IPS DF 6.9 (cell line): ENCODE measurements at regions not wholly inside any gene's neighbourhood (a gene's known extent, or its start where the extent isn't known, plus 50 kb on each side); places are given as distances from the start of the nearest gene placed in this dataset.

Experiments
- DNase-seq: peaks from one replicate; pipeline ENCODE4 v3.0.0-alpha.2; 2013; ENCODE audit warnings: low read depth, low spot score
- H3K27ac ChIP-seq: one replicate; pipeline ENCODE4 v1.5.1; 2013; ENCODE audit warnings: low read length, control low read depth
- H3K27me3 ChIP-seq: 2 replicates; pipeline ENCODE4 v1.6.1; 2013; ENCODE audit warnings: mild to moderate bottlenecking, low read length; ENCODE audit not compliant: control insufficient read depth, insufficient read depth
- H3K36me3 ChIP-seq: 2 replicates; pipeline ENCODE4 v1.6.1; 2013; ENCODE audit warnings: low read length; ENCODE audit not compliant: control insufficient read depth, insufficient read depth
- H3K4me1 ChIP-seq: 2 replicates; pipeline ENCODE4 v1.6.1; 2013; ENCODE audit warnings: low read length; ENCODE audit not compliant: control insufficient read depth, insufficient read depth
- H3K4me3 ChIP-seq: 2 replicates; pipeline ENCODE4 v1.5.1; 2013; ENCODE audit warnings: mild to moderate bottlenecking, low read length
- H3K9me3 ChIP-seq: 2 replicates; pipeline ENCODE4 v1.6.1; 2013; ENCODE audit warnings: low read length, inconsistent platforms; ENCODE audit not compliant: control insufficient read depth, insufficient read depth
- whole genome bisulfite sequencing: extraction: QIAGEN DNeasy Blood & Tissue Kit; methylation state at CpG from one replicate; pipeline ENCODE4 v1.1.7; 2013; ENCODE audit warnings: mixed read lengths, missing lambda C conversion rate; ENCODE audit not compliant: insufficient read length, insufficient coverage; 5-methylcytosine and 5-hydroxymethylcytosine counted together

GRCh38 chr3:150357923-150358607 lies 50.0 kb upstream of the TSC22D2 start:
- no peaks in the 10 kb centered on the region for H3K27me3 ChIP-seq
- peaks cover 1% of the 10 kb centered on the region; the same call in 1 of the 2 replicates for H3K4me1 ChIP-seq
- no peak for DNase-seq
- whole genome bisulfite sequencing: no CpG with 5 or more reads among the region's 10 CpGs
- no peak overlapping the region for H3K4me3 ChIP-seq
- no peaks in the 10 kb centered on the region for H3K36me3 ChIP-seq
- no peaks in the 10 kb centered on the region for H3K9me3 ChIP-seq
- no peak overlapping the region for H3K27ac ChIP-seq

- no CpG with 5 or more reads among the region's 1 CpG for WGBS
- no peak overlapping the region for H3K27ac ChIP-seq
These were observed 51.0 kb upstream of the TSC22D2 start for GRCh38 chr3:150357140-150357539.

GRCh38 chr3:150355574-150355973 lies 52.5 kb upstream of the TSC22D2 start:
- DNase-seq: no peak
- Histone ChIP-seq H3K27me3 (no peaks in the 10 kb centered on the region), H3K4me3 (no peak overlapping the region), H3K27ac (no peak overlapping the region), H3K9me3 (no peaks in the 10 kb centered on the region), H3K36me3 (no peaks in the 10 kb centered on the region), H3K4me1 (peaks cover 1% of the 10 kb centered on the region; the same call in 1 of the 2 replicates)
- no CpG with 5 or more reads among the region's 1 CpG for WGBS

More at GRCh38 chr3:150357140-150357539, 51.0 kb upstream of the TSC22D2 start:
- DNase-seq: no peak
- Histone ChIP-seq H3K9me3 (no peaks in the 10 kb centered on the region), H3K27me3 (no peaks in the 10 kb centered on the region), H3K4me1 (peaks cover 1% of the 10 kb centered on the region; the same call in 1 of the 2 replicates), H3K36me3 (no peaks in the 10 kb centered on the region), H3K4me3 (no peak overlapping the region)

- no CpG with 5 or more reads among the region's 4 CpGs for WGBS
- H3K27ac ChIP-seq: no peak overlapping the region
- H3K4me1 ChIP-seq: peaks cover 3% of the 10 kb centered on the region
- DNase-seq: no peak
- H3K4me3 ChIP-seq: no peak overlapping the region
- no peaks in the 10 kb centered on the region for H3K27me3 ChIP-seq
- H3K9me3 ChIP-seq: no peaks in the 10 kb centered on the region
- H3K36me3 ChIP-seq: no peaks in the 10 kb centered on the region
These were observed 55.2 kb upstream of the TSC22D2 start for GRCh38 chr3:150352931-150353330.

- DNase-seq: no peak
- Histone ChIP-seq H3K27ac (no peak overlapping the region), H3K9me3 (no peaks in the 10 kb centered on the region), H3K4me3 (no peak overlapping the region), H3K27me3 (no peaks in the 10 kb centered on the region), H3K36me3 (no peaks in the 10 kb centered on the region), H3K4me1 (peaks cover 6% of the 10 kb centered on the region)
- no CpG with 5 or more reads among the region's 3 CpGs for WGBS
These were observed 56.7 kb upstream of the TSC22D2 start for GRCh38 chr3:150351398-150351797.

- no CpG with 5 or more reads among the region's 7 CpGs for WGBS
- peaks cover 5% of the 10 kb centered on the region for H3K4me1 ChIP-seq
- H3K27ac ChIP-seq: no peak overlapping the region
These were observed 58.6 kb upstream of the TSC22D2 start for GRCh38 chr3:150349314-150350097.

GRCh38 chr3:150348500-150348899 lies 59.6 kb upstream of the TSC22D2 start:
- no peak overlapping the region for H3K4me3 ChIP-seq
- H3K27me3 ChIP-seq: no peaks in the 10 kb centered on the region
- DNase-seq: no peak
- peaks cover 5% of the 10 kb centered on the region for H3K4me1 ChIP-seq
- H3K9me3 ChIP-seq: no peaks in the 10 kb centered on the region
- WGBS: no CpG with 5 or more reads among the region's 6 CpGs
- H3K36me3 ChIP-seq: no peaks in the 10 kb centered on the region
- H3K27ac ChIP-seq: no peak overlapping the region

More at GRCh38 chr3:150349314-150350097, 58.6 kb upstream of the TSC22D2 start:
- no peaks in the 10 kb centered on the region for H3K9me3 ChIP-seq
- no peak overlapping the region for H3K4me3 ChIP-seq
- H3K36me3 ChIP-seq: no peaks in the 10 kb centered on the region
- H3K27me3 ChIP-seq: no peaks in the 10 kb centered on the region
- no peak for DNase-seq

GRCh38 chr3:150346981-150347863 lies 60.9 kb upstream of the TSC22D2 start:
- H3K4me3 ChIP-seq: no peak overlapping the region
- H3K27ac ChIP-seq: no peak overlapping the region
- H3K4me1 ChIP-seq: peaks cover 5% of the 10 kb centered on the region
- no peaks in the 10 kb centered on the region for H3K36me3 ChIP-seq
- DNase-seq: no peak
- WGBS: no CpG with 5 or more reads among the region's 10 CpGs
- no peaks in the 10 kb centered on the region for H3K27me3 ChIP-seq
- H3K9me3 ChIP-seq: no peaks in the 10 kb centered on the region

GRCh38 chr3:150346266-150346665 lies 61.8 kb upstream of the TSC22D2 start:
- Histone ChIP-seq H3K4me1 (peaks cover 5% of the 10 kb centered on the region), H3K4me3 (no peak overlapping the region), H3K36me3 (no peaks in the 10 kb centered on the region), H3K9me3 (no peaks in the 10 kb centered on the region), H3K27me3 (no peaks in the 10 kb centered on the region), H3K27ac (no peak overlapping the region)
- WGBS: 100% methylated on average over 2 of the region's 6 CpGs
- DNase-seq: no peak

- Histone ChIP-seq H3K27me3 (no peaks in the 10 kb centered on the region), H3K4me3 (no peak overlapping the region), H3K36me3 (no peaks in the 10 kb centered on the region), H3K9me3 (no peaks in the 10 kb centered on the region), H3K4me1 (peaks cover 5% of the 10 kb centered on the region), H3K27ac (no peak overlapping the region)
- peak; percentile 45 for DNase-seq
- no CpG with 5 or more reads among the region's 10 CpGs for WGBS
These were observed 63.0 kb upstream of the TSC22D2 start for GRCh38 chr3:150345021-150345538.
